NCI-H226 (cell line): ENCODE measurements at regions not wholly inside any gene's neighbourhood (a gene's known extent, or its start where the extent isn't known, plus 50 kb on each side); places are given as distances from the start of the nearest gene placed in this dataset.

Source experiments
- DNase-seq: peaks from one replicate; pipeline ENCODE4 v3.0.0-alpha.2; 2015

DNA sequence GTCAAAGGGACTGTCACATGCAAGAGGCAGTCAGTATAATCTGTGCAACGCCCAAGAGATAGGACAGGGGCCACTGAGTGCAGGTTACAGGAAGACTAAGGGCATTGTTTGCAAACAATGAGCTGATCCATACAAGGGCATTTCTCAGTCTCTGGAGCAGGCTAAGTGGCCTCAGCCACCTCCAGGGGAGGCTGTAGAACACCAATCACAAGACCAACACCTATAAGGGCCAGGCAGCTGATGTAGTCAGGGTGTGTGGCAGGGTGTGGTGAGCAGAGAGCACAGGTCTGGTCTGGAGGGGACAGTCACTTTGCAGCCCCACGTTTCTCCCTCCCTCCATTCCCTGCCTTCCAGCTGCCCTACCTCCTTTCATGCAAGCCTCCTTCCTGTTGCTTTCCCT lies 83.2 kb upstream of the ADRA1B start:
- DNase-seq, result no peak

- no peak for DNase-seq
These were observed 82.4 kb upstream of the ADRA1B start for GRCh38 chr5:159833846-159834245.

DNA sequence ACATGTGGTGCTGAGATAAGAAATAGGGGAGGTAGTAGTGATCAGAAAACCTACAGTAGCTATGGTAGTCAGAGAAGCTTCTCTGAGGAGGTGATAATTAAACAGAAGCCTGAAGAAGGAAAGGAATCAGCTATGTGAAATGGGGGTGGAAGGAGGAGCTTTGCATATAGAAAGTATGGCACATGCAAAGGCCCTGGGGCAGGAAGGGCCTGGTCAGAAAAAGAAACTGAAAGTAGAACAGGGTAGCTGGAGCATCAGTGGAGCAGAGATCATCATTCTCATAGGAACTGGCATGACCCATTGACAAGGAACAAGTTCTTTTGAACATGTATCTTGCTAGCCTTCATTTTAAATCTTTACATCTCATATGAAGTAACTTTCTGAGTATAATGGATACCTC lies 80.7 kb upstream of the ADRA1B start:
- no peak for DNase-seq

GRCh38 chr5:159836691-159837090 lies 79.6 kb upstream of the ADRA1B start:
- peak; percentile 33 for DNase-seq

GRCh38 chr5:159837860-159838259 lies 78.4 kb upstream of the ADRA1B start:
- DNase-seq, result peak; percentile 67

- peak; percentile 5 for DNase-seq
These were observed 77.6 kb upstream of the ADRA1B start for GRCh38 chr5:159838551-159839222.

DNA sequence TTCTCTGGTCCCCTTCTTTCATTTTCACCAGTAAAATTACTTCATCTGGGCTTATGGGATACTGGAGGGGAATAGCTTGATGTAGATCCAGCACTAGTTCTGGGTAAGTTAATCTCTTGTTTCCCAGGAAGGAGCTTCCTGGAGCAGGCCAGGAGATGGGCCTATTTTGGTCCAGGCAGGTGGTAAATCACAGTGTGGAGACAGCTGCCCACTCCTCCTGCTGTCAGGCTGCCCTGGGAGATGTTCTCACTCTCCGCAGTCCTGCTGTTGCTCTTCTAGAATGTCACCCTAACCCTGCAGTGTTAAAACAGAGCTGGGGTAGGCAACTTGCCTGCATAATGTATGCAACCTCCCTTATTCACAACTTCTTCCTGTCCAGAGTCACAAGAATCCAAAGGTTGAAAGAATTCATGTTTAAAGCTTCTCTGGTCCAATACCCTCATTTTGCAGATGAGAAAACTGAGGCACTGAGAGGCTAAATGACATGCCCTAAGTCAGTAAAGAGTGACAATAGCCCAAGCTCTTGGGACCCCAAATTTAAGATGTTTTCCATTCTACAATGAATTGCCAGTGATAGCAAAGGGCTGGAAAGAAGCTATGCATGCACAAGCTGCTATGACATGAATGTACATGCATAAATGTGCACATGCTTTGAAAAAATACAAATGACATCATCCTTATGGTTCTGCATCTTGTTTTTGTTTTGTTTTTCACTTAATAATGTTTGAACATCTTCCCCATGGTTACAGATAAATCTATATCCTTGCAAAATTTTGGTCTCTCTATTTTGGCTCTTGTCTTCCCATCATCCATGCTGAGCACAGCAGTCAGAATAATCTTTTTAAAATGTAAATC lies 71.8 kb upstream of the ADRA1B start:
- DNase-seq, result no peak

GRCh38 chr5:159849437-159850083 lies 66.7 kb upstream of the ADRA1B start:
- peak; percentile 71 for DNase-seq

DNA sequence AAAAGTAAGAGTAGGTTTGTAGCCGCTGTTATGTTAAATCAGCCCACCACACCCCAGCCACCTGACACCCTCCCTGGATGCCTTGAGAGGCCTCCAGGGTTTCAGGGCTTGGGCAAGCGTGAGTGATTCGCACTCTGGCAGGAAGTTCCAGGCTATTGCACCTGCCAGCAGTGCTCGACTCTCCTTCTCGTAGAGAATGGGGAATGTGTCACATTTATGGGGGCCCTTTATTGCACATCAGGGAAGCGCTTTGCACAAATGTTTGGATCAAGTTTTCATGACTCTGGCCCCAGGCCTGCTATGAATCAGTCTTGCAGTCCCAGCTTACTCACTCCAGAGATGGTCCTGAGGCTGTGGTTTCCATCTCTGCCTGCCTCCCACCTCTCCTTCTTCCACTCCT lies 66.1 kb upstream of the ADRA1B start:
- peak; percentile 59 for DNase-seq

DNA sequence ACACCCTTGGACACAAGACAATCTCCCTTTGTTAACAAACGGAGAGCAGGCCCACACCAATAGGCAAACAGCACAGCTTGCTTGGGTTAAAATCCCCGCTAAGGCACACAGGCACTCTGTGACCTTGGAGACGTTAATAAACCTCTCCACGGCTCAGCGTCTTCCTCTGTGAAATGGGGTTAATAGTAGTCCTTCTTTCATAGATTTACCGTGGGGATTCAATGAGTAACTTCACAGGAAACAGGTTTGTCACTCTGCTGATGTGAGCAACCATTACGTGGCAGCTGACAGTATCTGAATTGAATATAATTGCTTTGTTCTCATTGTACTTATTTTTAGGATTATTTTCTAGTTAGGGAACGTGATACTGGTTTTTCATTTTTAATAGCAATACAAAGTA lies 65.2 kb upstream of the ADRA1B start:
- DNase-seq, result no peak

- no peak for DNase-seq
These were observed 61.4 kb upstream of the ADRA1B start for GRCh38 chr5:159854916-159855315.

GRCh38 chr5:159855476-159856191 lies 60.6 kb upstream of the ADRA1B start:
- DNase-seq, result no peak

- DNase-seq, result no peak
These were observed 57.4 kb upstream of the ADRA1B start for GRCh38 chr5:159858871-159859270.

GRCh38 chr5:159861086-159861485 lies 55.2 kb upstream of the ADRA1B start:
- DNase-seq, result no peak

DNA sequence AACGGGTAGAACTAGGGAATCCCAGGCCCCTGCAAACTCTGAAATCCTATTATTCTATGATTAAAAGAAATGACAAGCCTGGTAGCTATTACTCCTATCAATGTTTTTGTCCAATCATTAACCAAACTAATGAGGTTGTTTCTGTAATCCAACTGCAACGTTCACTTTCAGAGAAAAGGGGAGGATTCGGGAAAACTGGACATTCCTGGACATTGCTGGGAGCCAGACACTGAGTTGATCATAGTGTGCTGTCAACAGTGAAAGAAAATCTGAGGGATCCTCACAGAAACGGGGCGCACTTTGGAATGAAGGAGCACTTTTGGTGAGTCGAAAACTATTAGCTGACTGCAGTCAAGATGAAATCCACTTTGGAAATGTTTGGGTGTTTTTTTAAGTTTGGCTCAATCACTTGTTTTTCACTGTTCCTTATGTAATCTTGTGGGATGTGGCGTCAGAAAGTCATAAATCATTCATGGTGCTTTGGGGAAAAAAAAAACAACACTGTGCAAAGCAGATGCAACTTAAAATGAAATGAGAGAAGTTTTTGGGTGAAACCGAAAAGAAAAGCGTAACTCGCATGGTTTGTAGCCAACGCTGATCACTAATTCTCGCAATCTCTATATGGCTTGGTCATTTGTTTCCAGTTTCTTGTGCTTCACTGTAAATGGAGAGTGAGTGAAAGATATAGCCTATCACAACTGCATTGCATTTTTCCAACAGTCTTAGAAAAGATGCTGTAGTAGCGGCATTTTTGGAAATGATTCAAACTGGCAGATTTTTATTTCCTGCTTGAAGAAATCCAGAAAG lies 51.2 kb upstream of the ADRA1B start:
- peak; percentile 18 for DNase-seq

GRCh38 chr5:159866093-159866492 lies 50.2 kb upstream of the ADRA1B start:
- no peak for DNase-seq
